DMS 273 (cell line): ENCODE measurements at regions not wholly inside any gene's neighbourhood (a gene's known extent, or its start where the extent isn't known, plus 50 kb on each side); places are given as distances from the start of the nearest gene placed in this dataset.

ENCODE experiments used
- DNase-seq: peaks from one replicate; lab custom pipeline; 2025; ENCODE audit not compliant: unreplicated experiment; lab: John Stamatoyannopoulos, UW

GRCh38 chr11:70501051-70501901 lies 102.9 kb downstream of the CTTN start:
- DNase-seq: peak; percentile 29

GRCh38 chr11:70501933-70502540 lies 103.7 kb downstream of the CTTN start:
- DNase-seq: no peak

- peak; percentile 27 for DNase-seq
Observed at GRCh38 chr11:70502677-70503467, 104.5 kb downstream of the CTTN start.

DNA sequence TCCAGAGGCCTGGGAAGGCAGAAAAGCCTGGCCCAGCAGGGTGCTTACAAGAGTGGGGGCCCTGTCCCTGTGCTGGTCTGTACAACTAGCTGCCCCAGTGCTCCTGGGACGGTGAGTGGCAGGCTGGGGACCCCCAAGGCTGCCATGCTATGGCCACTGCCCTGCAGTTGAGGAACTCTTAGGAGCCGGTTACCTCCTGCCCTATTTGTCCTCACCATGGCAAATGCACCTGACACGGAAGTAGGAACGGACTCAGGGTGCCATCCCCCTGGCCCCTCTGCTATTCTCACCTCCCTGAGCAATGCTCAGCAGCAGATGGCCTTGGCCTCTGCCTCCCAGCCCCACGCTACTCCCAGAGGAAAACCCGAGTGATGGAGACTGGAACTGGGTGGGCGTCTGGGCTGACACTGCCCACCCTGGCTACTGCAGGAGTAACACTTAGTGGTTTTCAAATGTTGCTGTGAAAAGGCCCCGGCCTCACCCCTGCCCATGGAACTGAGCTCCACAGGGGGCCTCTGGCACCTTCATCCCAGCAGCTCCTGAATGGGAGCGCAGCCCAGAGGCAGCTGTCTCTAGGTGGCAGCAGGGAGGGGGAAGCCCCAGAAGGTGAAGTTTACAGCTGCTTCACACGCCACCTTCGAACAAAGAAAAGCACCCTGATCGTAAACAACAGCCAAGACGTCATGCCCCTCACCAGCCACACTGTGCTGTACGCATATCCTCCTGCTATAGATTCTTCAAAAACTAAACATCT lies 105.3 kb downstream of the CTTN start:
- DNase-seq: peak; percentile 57

- DNase-seq: no peak
Observed at GRCh38 chr11:70504246-70505020, 106.1 kb downstream of the CTTN start.

- no peak for DNase-seq
Observed at GRCh38 chr11:70505331-70505731, 107.0 kb downstream of the CTTN start.

DNA sequence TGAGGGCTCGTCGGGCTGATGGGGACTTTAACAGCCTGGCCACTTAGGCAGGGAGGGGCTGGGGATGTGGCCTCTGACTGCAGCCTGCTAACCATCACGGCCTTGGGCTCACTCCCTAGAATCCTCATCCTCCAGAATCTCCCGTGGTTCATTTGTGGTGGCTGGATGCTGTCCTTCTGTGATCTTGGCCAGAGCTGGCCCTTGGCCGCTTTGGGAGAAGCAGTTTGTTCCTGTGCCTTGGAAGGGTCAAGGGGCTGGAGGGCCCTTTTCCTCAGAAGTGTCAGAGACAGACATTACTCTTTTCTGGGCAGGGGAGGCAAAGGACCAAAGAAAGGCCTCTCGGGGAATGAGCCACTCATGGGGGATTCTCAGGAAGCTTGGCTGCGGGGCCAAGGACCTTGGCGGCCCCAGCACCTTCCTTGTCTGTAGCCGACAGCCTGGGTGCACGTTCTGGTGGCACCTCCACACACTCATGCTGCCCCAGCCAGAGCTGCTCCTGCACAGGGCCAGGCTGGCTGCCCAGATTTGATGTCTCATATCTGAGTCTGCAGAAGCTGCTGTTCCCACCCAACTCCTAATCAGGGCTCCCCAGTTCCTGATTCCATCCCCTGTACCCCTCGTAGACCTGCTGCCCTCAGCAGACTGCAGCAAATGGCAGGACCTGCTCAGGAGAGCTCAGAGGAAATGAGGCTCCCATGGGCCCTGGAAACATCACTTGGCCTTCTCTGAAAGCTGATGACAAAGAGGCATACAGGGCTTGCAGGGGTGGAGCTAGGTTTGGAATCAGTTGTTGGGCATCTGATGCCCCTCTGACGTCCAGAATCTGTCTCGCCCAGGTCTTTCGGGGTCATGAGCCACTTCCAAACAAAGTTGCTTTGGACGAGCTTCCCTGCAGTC lies 107.7 kb downstream of the CTTN start:
- DNase-seq: no peak

GRCh38 chr11:70506658-70506970 lies 108.3 kb downstream of the CTTN start:
- no peak for DNase-seq

DNA sequence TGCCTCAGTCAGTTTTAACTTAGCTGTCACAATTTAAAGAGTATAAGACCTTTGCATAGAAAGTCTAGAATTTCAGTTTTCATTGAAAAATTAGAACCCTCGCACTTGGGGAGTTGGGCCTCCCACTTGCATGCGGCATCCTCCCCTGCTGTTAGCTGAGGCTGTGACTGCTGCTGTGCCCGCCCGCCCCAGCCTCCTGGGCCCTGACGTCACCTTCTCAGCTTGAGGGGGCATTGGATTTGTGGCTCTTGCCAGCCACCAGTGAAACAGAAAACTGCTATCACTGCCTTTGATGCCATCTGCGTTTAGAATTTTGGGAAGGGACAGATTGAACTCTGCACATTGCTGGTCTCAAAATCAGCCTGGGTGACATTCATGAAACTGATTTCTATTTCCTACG lies 108.7 kb downstream of the CTTN start:
- DNase-seq: no peak

DNA sequence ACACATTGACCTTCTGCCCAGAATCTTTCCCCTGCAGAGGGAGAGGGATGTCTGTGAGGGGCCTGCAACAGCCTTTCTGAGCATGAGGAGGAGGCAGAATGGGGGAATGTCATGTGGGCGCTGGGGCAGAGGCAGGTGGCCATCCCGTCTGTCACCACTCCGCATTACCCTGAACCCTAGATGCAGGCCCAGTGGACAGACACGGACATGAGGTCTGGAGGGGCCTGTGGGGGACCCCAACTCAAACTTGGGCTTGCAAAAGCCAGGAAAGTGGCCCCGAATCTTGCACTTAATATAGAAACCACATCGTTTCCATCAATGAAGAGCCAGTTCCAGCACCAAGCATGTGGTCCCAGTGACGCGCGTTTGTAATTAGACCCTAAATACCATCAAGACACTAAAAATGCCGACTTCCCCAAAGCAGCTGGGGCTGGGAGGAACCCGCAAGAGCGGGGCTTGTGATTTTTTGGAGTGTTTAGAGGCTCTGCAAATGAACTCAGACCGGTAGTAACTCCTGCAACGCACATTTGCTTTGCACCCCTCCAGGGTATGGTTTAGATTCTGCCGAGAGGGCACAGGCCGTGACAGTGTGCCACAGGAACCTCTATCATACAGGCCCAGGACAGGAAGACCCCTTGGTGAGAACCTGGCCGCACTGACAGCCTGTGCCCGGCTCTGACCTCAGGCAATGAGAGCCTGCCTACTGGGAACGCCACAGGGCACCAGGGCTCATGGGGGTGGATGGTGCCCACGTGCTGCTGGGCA lies 109.3 kb downstream of the CTTN start:
- DNase-seq: no peak

DNA sequence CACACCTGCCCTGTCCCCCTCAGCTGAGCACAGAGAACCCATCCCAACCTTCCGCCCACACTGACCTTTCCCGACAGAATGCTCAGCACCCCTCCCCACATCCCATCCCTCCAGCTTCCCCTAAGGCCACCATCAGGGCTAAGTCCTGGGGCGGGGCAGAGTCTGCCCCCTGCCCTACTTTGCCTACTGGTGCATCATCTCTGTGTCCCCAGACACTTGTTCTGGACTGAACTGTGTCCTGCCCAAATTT lies 109.8 kb downstream of the CTTN start:
- no peak for DNase-seq

DNA sequence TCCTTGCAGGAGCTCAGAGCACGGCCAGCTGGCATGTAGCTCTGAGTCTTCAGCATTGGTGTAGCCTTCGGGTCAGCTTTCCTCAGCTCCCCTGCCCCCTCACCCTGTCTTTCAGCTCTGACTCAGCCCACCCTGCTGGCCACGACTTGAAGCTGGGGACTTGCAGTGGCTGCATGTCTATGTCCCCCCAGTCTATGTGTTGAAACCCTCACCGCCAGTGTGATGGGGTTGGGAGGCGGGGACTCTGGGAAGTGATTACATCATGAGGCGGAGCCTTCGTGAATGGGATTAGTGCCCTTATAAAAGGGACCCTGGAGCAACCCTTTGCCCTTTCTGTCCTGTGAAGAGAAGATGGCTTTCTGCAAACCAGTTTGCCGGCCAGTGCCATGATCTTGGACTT lies 111.1 kb downstream of the CTTN start:
- DNase-seq: no peak

- DNase-seq: no peak
Observed at GRCh38 chr11:70510106-70510505, 111.8 kb downstream of the CTTN start.

GRCh38 chr11:70510571-70510970 lies 112.2 kb downstream of the CTTN start:
- no peak for DNase-seq

- no peak for DNase-seq
Observed at GRCh38 chr11:70511345-70511744, 113.0 kb downstream of the CTTN start.

- DNase-seq: no peak
Observed at GRCh38 chr11:70512716-70513115, 114.4 kb downstream of the CTTN start.

DNA sequence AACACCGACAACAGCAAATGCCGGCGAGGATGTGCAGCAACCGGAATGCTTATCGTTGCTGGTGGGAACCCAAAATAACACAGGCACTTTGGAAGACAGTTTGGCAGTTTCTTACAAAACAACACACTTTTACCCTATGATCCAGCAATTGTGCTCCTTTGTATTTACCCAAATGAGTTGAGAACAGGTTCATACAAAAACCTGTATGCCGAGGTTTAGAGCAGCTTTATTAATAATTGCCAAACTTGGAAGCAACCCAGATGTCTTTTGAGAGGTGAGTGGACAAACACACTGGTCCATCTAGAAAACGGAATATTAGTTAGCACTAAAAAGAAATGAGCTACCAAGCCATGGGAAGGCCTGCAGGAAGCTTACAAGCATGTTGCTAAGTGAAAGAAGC lies 118.9 kb downstream of the CTTN start:
- DNase-seq: no peak

DNA sequence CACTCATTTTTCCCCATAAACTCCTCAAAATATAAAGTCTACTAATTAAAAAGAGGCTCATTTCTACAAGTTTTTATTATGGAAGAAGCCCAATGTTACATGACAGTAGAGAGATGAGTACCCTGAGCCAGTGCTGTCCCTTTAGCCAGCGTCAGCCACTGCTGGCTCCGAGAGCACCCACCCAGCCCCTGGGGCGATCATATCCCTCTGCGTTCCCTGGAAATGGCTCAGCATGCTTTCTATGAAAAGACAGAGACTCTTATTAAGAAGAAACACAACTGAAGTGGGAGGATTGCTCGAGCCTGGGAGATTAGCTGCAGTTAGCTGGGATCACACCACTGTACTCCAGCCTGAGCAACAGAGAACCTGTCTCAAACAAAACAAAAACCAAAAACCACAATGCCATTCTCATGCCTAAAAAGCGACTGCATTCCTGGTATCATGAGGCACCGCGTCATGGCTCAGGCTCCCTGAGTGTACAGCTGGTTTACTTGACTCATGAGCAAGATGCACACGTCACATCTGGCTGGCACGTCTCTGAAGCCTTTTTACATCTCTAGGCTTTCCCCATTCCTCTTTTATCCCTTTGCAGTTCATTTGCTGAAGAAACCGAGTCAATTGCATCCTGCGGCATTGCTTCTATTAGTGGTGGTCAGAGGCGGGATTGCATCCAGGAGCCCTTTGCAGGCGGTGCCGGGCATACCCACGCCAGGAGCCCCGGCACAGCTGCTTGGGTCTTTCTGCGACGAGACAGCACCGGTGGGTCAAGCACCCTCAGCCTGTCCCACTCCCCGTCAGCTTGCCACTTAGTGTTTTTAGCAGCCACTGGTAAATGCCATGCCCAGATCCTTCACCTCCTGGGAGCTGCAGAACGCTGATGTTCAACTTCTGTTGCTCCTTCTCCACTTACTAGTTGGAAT lies 119.9 kb downstream of the CTTN start:
- no peak for DNase-seq
